A549 (cell line): ENCODE measurements at regions not wholly inside any gene's neighbourhood (a gene's known extent, or its start where the extent isn't known, plus 50 kb on each side); places are given as distances from the start of the nearest gene placed in this dataset.

ENCODE experiments used
- ATAC-seq, 2 experiments: fragments of 200-7000 bp in 1 of 2; fragments of >200 bp in 1 of 2; cut with Nextera tagmentation in 1 of 2; cut with Tn5 transposase in 1 of 2; 3 replicates each; pipeline versions ENCODE4 v1.8.0 to v1.9.1; 2018 to 2020; ENCODE audit warnings: mild to moderate bottlenecking in 1 of 2, moderate library complexity in 1 of 2
- CTCF ChIA-PET: fragments of 300-600 bp; sonication (Branson Sonifier 250); formaldehyde crosslinking; extraction: SDS; loops from one replicate; lab custom pipeline; 2021; ENCODE audit warnings: antibody characterized with exemption, inconsistent platforms; lab: Yijun Ruan, JAX
- POLR2A ChIA-PET: fragments of 350-600 bp; formaldehyde crosslinking; extraction: SDS; loops from one replicate; lab custom pipeline; 2021; ENCODE audit warnings: antibody characterized with exemption, inconsistent platforms; lab: Yijun Ruan, JAX
- DNase-seq, 2 experiments: peaks; one replicate each; pipeline versions ENCODE4 v3.0.0 to v3.0.0-alpha.2; 2011 to 2016; ENCODE audit warnings: low read depth in 1 of 2, low spot score in 1 of 2
- FAIRE-seq: peaks from 2 replicates; lab custom pipeline; 2011; peaks lifted over from hg19 to GRCh38; lab: Jason Lieb, UNC
- H3K27ac ChIP-seq, 2 experiments: fragments of >200 bp; sonication (Bioruptor Twin); formaldehyde crosslinking; 3 replicates each; pipeline ENCODE4 v1.5.1; 2016 to 2017
- H3K4me1 ChIP-seq: fragments of >200 bp; sonication (Bioruptor Twin); formaldehyde crosslinking; 3 replicates; pipeline ENCODE4 v1.6.1; 2016
- H3K4me2 ChIP-seq: fragments of >200 bp; sonication (Bioruptor Twin); formaldehyde crosslinking; 3 replicates; pipeline ENCODE4 v1.6.1; 2016
- H3K4me3 ChIP-seq: fragments of >200 bp; sonication (Bioruptor Twin); formaldehyde crosslinking; 3 replicates; pipeline ENCODE4 v1.5.1; 2016
- H3K9me3 ChIP-seq: fragments of >200 bp; sonication (Bioruptor Twin); formaldehyde crosslinking; 3 replicates; pipeline ENCODE4 v1.6.1; 2016
- ATOH8 ChIP-seq: fragments of 250-450 bp; sonication (Bioruptor Pico); IDR thresholded peaks from 2 replicates; pipeline ENCODE4 v1.5.0; 2020; ENCODE audit warnings: low read depth, mild to moderate bottlenecking, moderate library complexity
- CHD2 ChIP-seq: fragments of 150-350 bp; IDR thresholded peaks from 2 replicates; pipeline ENCODE4 v1.6.1; 2014; ENCODE audit warnings: low read length; ENCODE audit not compliant: partially characterized antibody
- CHD4 ChIP-seq: fragments of 200-600 bp; sonication (generic); IDR thresholded peaks from 2 replicates; pipeline ENCODE4 v1.6.1; 2016; ENCODE audit warnings: antibody characterized with exemption, mild to moderate bottlenecking, borderline replicate concordance
- CTCF ChIP-seq: fragments of >200 bp; sonication (Bioruptor Twin); formaldehyde crosslinking; IDR thresholded peaks from 3 replicates; pipeline ENCODE4 v1.5.1; 2016
- E2F6 ChIP-seq: IDR thresholded peaks from 2 replicates; pipeline ENCODE4 v1.6.1; 2012; ENCODE audit warnings: low read depth, borderline replicate concordance
- EHMT2 ChIP-seq: fragments of 200-600 bp; sonication (generic); IDR thresholded peaks from 2 replicates; pipeline ENCODE4 v1.6.1; 2016; ENCODE audit warnings: antibody characterized with exemption, low read depth, mild to moderate bottlenecking, moderate library complexity
- ELK1 ChIP-seq: fragments of 150-350 bp; IDR thresholded peaks from 2 replicates; pipeline ENCODE4 v1.6.1; 2014; ENCODE audit warnings: low read depth, mild to moderate bottlenecking, low read length
- ESRRA ChIP-seq: fragments of 150-350 bp; IDR thresholded peaks from 2 replicates; pipeline ENCODE4 v1.6.1; 2014; ENCODE audit warnings: mild to moderate bottlenecking, low read length, borderline replicate concordance
- FOSL2 ChIP-seq, 2 experiments: fragments of 450-650 bp in 1 of 2; fragments of >200 bp in 1 of 2; sonication (Bioruptor Twin) in 1 of 2; formaldehyde crosslinking; IDR thresholded peaks; 2 replicates each; pipeline versions ENCODE4 v1.5.0 to v1.6.1; 2016 to 2020; ENCODE audit warnings: mild to moderate bottlenecking in 1 of 2, moderate library complexity in 1 of 2
- FOXS1 ChIP-seq: fragments of 250-450 bp; sonication (Bioruptor Pico); IDR thresholded peaks from 2 replicates; pipeline ENCODE4 v1.5.0; 2020; ENCODE audit warnings: mild to moderate bottlenecking, moderate library complexity
- GATA3 ChIP-seq: IDR thresholded peaks from 2 replicates; pipeline ENCODE4 v1.6.1; 2012; ENCODE audit warnings: borderline replicate concordance
- HDAC2 ChIP-seq: fragments of 200-600 bp; sonication (generic); IDR thresholded peaks from 2 replicates; pipeline ENCODE4 v1.6.1; 2016
- HEYL ChIP-seq: fragments of 250-450 bp; sonication (Bioruptor Pico); IDR thresholded peaks from 2 replicates; pipeline ENCODE4 v1.8.0; 2021; ENCODE audit warnings: mild to moderate bottlenecking, moderate library complexity
- HMGXB4 ChIP-seq: fragments of 250-450 bp; sonication (Bioruptor Pico); IDR thresholded peaks from 2 replicates; pipeline ENCODE4 v1.5.0; 2021; ENCODE audit warnings: mild to moderate bottlenecking, moderate library complexity, borderline replicate concordance
- HOXA7 ChIP-seq: fragments of 250-450 bp; sonication (Bioruptor Pico); IDR thresholded peaks from 2 replicates; pipeline ENCODE4 v1.5.0; 2020; ENCODE audit warnings: mild to moderate bottlenecking, moderate library complexity
- HOXB5 ChIP-seq: fragments of 250-450 bp; sonication (Bioruptor Pico); IDR thresholded peaks from 2 replicates; pipeline ENCODE4 v1.5.0; 2020; ENCODE audit warnings: mild to moderate bottlenecking, moderate library complexity
- JUN ChIP-seq, 2 experiments: fragments of >200 bp; sonication (Bioruptor Twin); formaldehyde crosslinking; IDR thresholded peaks; 2 replicates in 1 of 2; 3 replicates in 1 of 2; pipeline ENCODE4 v1.6.1; 2016 to 2017
- KDM1A ChIP-seq: fragments of 200-600 bp; sonication (generic); IDR thresholded peaks from 2 replicates; pipeline ENCODE4 v1.6.1; 2016; ENCODE audit warnings: low read depth, mild to moderate bottlenecking
- MAZ ChIP-seq: fragments of 150-350 bp; IDR thresholded peaks from 2 replicates; pipeline ENCODE4 v1.6.1; 2014; ENCODE audit warnings: antibody characterized with exemption, low read depth, low read length, borderline replicate concordance
- NFE2L2 ChIP-seq: fragments of 150-350 bp; conservative IDR thresholded peaks from 2 replicates; pipeline ENCODE4 v1.6.1; 2014; ENCODE audit warnings: low read length
- NR3C1 ChIP-seq: fragments of >200 bp; sonication (Bioruptor Twin); formaldehyde crosslinking; IDR thresholded peaks from 3 replicates; pipeline ENCODE4 v1.6.1; 2017
- POLR2A ChIP-seq: IDR thresholded peaks from 2 replicates; pipeline ENCODE4 v1.6.1; 2012; ENCODE audit warnings: mild to moderate bottlenecking, low read length
- RFX5 ChIP-seq: fragments of 450-650 bp; IDR thresholded peaks from 2 replicates; pipeline ENCODE4 v1.7.1; 2014; ENCODE audit warnings: antibody characterized with exemption, mild to moderate bottlenecking, moderate library complexity
- RNF2 ChIP-seq: fragments of 200-600 bp; sonication (generic); IDR thresholded peaks from 2 replicates; pipeline ENCODE4 v1.6.1; 2016; ENCODE audit warnings: low read depth, mild to moderate bottlenecking, antibody characterized with exemption, moderate library complexity, borderline replicate concordance
- SREBF2 ChIP-seq: fragments of 450-650 bp; IDR thresholded peaks from 2 replicates; pipeline ENCODE4 v1.6.1; 2014; ENCODE audit warnings: mild to moderate bottlenecking, moderate library complexity
- TFCP2L1 ChIP-seq: fragments of 250-450 bp; sonication (Bioruptor Pico); IDR thresholded peaks from 2 replicates; pipeline ENCODE4 v1.5.0; 2021; ENCODE audit warnings: mild to moderate bottlenecking
- USF2 ChIP-seq: fragments of 450-650 bp; IDR thresholded peaks from 2 replicates; pipeline ENCODE4 v1.6.1; 2014; ENCODE audit warnings: antibody characterized with exemption
- WGBS: methylation state at CpG from one replicate; pipeline ENCODE4 v1.1.6; 2017; ENCODE audit errors: missing lambda C conversion rate; 5-methylcytosine and 5-hydroxymethylcytosine counted together

GRCh38 chr14:71764701-71765382 lies 167.4 kb upstream of the RGS6 start:
- 5% methylated on average over 8 of the region's 9 CpGs for WGBS
- ChIA-PET CTCF (interaction anchor here (1.0 to 3.3 kb wide), 2 partner anchors 10 to 12 kb away, joined by 3 to 17 read pairs; no protein-coding TSS in a partner anchor), POLR2A (no interaction called here)
- peaks cover 7% of the 10 kb centered on the region; the same call in 1 of the 3 replicates for H3K9me3 ChIP-seq
- FAIRE-seq (no peak), DNase-seq (no peak), ATAC-seq (no peak)
- H3K4me3 ChIP-seq = no peak overlapping the region
- no peaks in the 10 kb centered on the region for H3K4me1 ChIP-seq
- H3K27ac ChIP-seq = no peak overlapping the region
- no peak for TF ChIP-seq POLR2A
- no peak for TF ChIP-seq ESRRA
- TF ChIP-seq CHD4 = no peak
- no peak for TF ChIP-seq HEYL
- no peak for TF ChIP-seq TFCP2L1 (CRISPR knock-in tag)
- no peak for TF ChIP-seq ATOH8 (CRISPR knock-in tag)
- no peak for TF ChIP-seq HDAC2
- no peak for TF ChIP-seq NR3C1
- no peak for TF ChIP-seq USF2
- TF ChIP-seq CHD2 = no peak
- no peak for TF ChIP-seq HOXB5 (CRISPR knock-in tag)
- no peak for TF ChIP-seq CTCF
- no peak for TF ChIP-seq HMGXB4 (CRISPR knock-in tag)
- TF ChIP-seq MAZ = no peak
- no peak for TF ChIP-seq EHMT2
- TF ChIP-seq RFX5 = no peak
- peak overlapping the region; percentile 52 for H3K4me2 ChIP-seq

- WGBS = 0% methylated on average over 1 of the region's 1 CpG
- no peak overlapping the region for H3K4me2 ChIP-seq
- no peaks in the 10 kb centered on the region for H3K4me1 ChIP-seq
- ATAC-seq (no peak), FAIRE-seq (no peak), DNase-seq (no peak)
- ChIA-PET CTCF (interaction anchor here (1.0 to 3.3 kb wide), 2 partner anchors 10 to 13 kb away, joined by 3 to 17 read pairs; no protein-coding TSS in a partner anchor), POLR2A (no interaction called here)
- H3K9me3 ChIP-seq = peaks cover 7% of the 10 kb centered on the region; the same call in 1 of the 3 replicates
- H3K27ac ChIP-seq = no peak overlapping the region
- no peak overlapping the region for H3K4me3 ChIP-seq
- TF ChIP-seq USF2 (no peak), RFX5 (no peak), NR3C1 (no peak), HOXA7 (CRISPR knock-in tag) (no peak), NFE2L2 (no peak), FOSL2 (IDR thresholded peaks at IDR 0.05) (no peak), FOSL2 (CRISPR knock-in tag; IDR thresholded peaks at IDR 0.05) (no peak), MAZ (no peak), RNF2 (no peak), E2F6 (no peak), KDM1A (no peak), GATA3 (no peak), FOXS1 (CRISPR knock-in tag) (no peak), SREBF2 (no peak), EHMT2 (no peak), JUN (IDR thresholded peaks at IDR 0.05) (no peak), ELK1 (no peak), ATOH8 (CRISPR knock-in tag) (no peak)
These were observed 166.7 kb upstream of the RGS6 start for GRCh38 chr14:71765505-71765904.
